ENCODE measurements at regions not wholly inside any gene's neighbourhood (a gene's known extent, or its start where the extent isn't known, plus 50 kb on each side); places are given as distances from the start of the nearest gene placed in this dataset.

- intact Hi-C loops (cut with DNase I), result no loop called here
- Histone ChIP-seq H3K4me3 (no peak overlapping the region), H3K36me3 (replicated peaks in 1 of 2; ENCODE audit: insufficient read depth in 1 of 2, low read depth in 2 of 2) (no peaks in the 10 kb centered on the region), H3K9me3 (no peaks in the 10 kb centered on the region), H3K4me1 (no peaks in the 10 kb centered on the region), H3K27ac (no peak overlapping the region), H3K27me3 (no peaks in the 10 kb centered on the region)
- no peak for TF ChIP-seq POLR2A (IDR thresholded peaks at IDR 0.05)
- TF ChIP-seq CTCF (IDR thresholded peaks at IDR 0.05), result no peak
- WGBS, 2 donors, result 52 to 58% methylated on average over 2 of the region's 2 CpGs
- ATAC-seq (no peak), DNase-seq (no peak)
Observed at GRCh38 chr10:64210211-64210610, 689.0 kb downstream of the REEP3 start.

GRCh38 chr10:64211466-64211865 lies 690.3 kb downstream of the REEP3 start:
- no peak overlapping the region for H3K4me3 ChIP-seq
- H3K27ac ChIP-seq, result no peak overlapping the region
- TF ChIP-seq CTCF (IDR thresholded peaks at IDR 0.05) (no peak), POLR2A (IDR thresholded peaks at IDR 0.05) (no peak)
- intact Hi-C loops (cut with DNase I), result no loop called here
- H3K36me3 ChIP-seq (replicated peaks in 1 of 2; ENCODE audit: insufficient read depth in 1 of 2, low read depth in 2 of 2), result no peaks in the 10 kb centered on the region
- no peaks in the 10 kb centered on the region for H3K9me3 ChIP-seq
- H3K27me3 ChIP-seq, result no peaks in the 10 kb centered on the region
- ATAC-seq (no peak), DNase-seq (no peak)
- H3K4me1 ChIP-seq, result no peaks in the 10 kb centered on the region
- 62 to 73% methylated on average over 3 of the region's 3 CpGs for WGBS, 2 donors

- no peak for TF ChIP-seq CTCF (IDR thresholded peaks at IDR 0.05)
- no peak for TF ChIP-seq POLR2A (IDR thresholded peaks at IDR 0.05)
- Histone ChIP-seq H3K9me3 (no peaks in the 10 kb centered on the region), H3K27me3 (no peaks in the 10 kb centered on the region), H3K36me3 (replicated peaks in 1 of 2; ENCODE audit: insufficient read depth in 1 of 2, low read depth in 2 of 2) (no peaks in the 10 kb centered on the region), H3K27ac (no peak overlapping the region), H3K4me3 (no peak overlapping the region), H3K4me1 (no peaks in the 10 kb centered on the region)
- 53 to 72% methylated on average over 1 of the region's 1 CpG for WGBS, 2 donors
- no peak for ATAC-seq
- no peak for DNase-seq
- intact Hi-C loops (cut with DNase I), result no loop called here
Observed at GRCh38 chr10:64215088-64215487, 693.9 kb downstream of the REEP3 start.

- intact Hi-C loops (cut with DNase I), result no loop called here
- H3K4me3 ChIP-seq, result no peak overlapping the region
- H3K36me3 ChIP-seq (replicated peaks in 1 of 2; ENCODE audit: insufficient read depth in 1 of 2, low read depth in 2 of 2), result no peaks in the 10 kb centered on the region
- no peak overlapping the region for H3K27ac ChIP-seq
- peaks cover 0 to 4% (median 0%) of the 10 kb centered on the region in 3 donors for H3K9me3 ChIP-seq
- ATAC-seq (no peak), DNase-seq (no peak)
- no peaks in the 10 kb centered on the region for H3K27me3 ChIP-seq
- 62 to 75% methylated on average over 6 of the region's 6 CpGs for WGBS, 2 donors
- H3K4me1 ChIP-seq, result no peaks in the 10 kb centered on the region
- TF ChIP-seq POLR2A (IDR thresholded peaks at IDR 0.05) (no peak), CTCF (IDR thresholded peaks at IDR 0.05) (no peak)
Observed at GRCh38 chr10:64219271-64220025, 698.2 kb downstream of the REEP3 start.

- Histone ChIP-seq H3K27ac (no peak overlapping the region), H3K27me3 (no peaks in the 10 kb centered on the region), H3K36me3 (replicated peaks in 1 of 2; ENCODE audit: insufficient read depth in 1 of 2, low read depth in 2 of 2) (no peaks in the 10 kb centered on the region), H3K9me3 (no peaks in the 10 kb centered on the region), H3K4me3 (no peak overlapping the region), H3K4me1 (no peaks in the 10 kb centered on the region)
- TF ChIP-seq POLR2A (IDR thresholded peaks at IDR 0.05) (no peak), CTCF (IDR thresholded peaks at IDR 0.05) (no peak)
- DNase-seq, result no peak
- intact Hi-C loops (cut with DNase I), result no loop called here
- no peak for ATAC-seq
Observed at GRCh38 chr10:64234489-64234888, 713.3 kb downstream of the REEP3 start.

All from body of pancreas (tissue), 4 donors.